ENCODE measurements at regions not wholly inside any gene's neighbourhood (a gene's known extent, or its start where the extent isn't known, plus 50 kb on each side); places are given as distances from the start of the nearest gene placed in this dataset.

- no peak for DNase-seq
These were observed 1287.7 kb upstream of the CDH6 start for GRCh38 chr5:29905626-29906353.

GRCh38 chr5:29902859-29903258, 1290.6 kb upstream of the CDH6 start:
- no peak for DNase-seq

DNA sequence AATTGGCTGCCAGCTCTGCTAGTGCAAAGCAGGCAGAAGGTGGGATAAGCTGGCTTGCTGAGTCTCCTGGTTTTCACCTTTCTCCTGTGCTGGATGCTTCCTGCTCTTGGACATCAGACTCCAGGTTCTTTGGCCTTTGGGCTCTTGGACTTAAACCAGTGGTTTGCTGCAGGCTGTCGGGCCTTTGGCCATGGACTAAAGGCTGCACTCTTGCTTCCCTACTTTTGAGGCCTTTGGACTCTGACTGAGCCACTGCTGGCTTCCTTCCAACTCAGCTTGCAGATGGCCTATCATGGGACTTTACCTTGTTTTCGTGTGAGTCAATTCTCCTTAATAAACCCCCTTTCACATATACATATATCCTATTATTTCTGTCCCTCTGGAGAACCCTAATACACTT, 1293.9 kb upstream of the CDH6 start:
- no peak for DNase-seq

DNA sequence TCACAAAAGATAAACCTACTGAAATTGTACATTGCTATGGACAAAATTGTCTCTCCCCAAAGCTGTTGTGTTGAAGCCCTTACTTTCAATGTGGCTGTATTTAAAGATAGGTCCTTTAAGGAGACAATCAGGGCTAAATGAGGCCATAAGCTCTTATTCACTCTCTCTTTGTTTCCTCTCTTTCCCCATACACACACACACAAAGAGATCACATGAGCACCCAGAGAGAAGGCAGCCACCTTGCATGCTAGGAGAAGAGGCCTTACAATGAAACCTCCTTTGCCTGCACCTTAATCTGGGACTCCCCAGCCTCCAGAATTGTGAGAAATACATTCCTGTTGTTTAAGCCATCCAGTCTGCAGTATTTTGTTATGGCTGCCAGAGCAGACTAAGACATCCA, 1295.6 kb upstream of the CDH6 start:
- DNase-seq, result no peak

GRCh38 chr5:29896646-29897045, 1296.8 kb upstream of the CDH6 start:
- no peak for DNase-seq

DNA sequence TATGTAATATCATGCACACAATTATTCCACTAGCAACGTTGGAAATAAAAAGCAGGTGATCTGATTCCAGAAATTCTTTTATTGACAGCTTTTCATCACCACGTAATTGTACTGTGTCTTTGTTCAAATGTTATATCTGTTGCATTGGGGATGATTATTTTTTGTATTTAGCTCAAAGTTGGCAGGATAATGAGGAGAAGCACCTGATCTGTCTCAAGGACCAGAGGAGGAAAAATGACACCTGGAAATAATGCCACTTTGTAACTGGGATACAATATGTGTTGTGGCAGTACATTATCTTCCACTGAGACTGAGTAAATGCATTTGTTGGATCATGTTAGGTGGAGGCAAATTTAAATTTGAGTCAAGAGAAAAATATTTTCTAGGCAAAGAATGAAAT, 1298.8 kb upstream of the CDH6 start:
- no peak for DNase-seq

- no peak for DNase-seq
These were observed 1304.4 kb upstream of the CDH6 start for GRCh38 chr5:29889051-29889450.

DNA sequence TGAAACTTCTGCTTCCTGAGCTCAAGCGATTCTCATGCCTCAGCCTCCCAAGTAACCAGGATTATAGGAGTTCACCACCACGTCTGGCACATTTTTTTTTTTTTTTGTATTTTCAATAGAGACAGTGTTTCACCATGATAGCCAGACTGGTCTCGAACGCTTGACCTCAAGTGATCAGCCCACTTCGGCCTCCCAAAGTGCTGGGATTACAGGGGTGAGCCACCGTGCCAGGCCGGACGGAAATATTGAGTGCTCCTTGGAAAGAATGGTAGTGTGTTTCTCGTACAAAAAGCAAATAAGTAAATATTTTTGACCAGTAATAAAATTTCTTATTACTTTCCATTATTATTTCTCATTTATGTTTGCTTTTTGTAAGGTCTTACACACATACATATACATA, 1307.9 kb upstream of the CDH6 start:
- DNase-seq, result no peak

DNA sequence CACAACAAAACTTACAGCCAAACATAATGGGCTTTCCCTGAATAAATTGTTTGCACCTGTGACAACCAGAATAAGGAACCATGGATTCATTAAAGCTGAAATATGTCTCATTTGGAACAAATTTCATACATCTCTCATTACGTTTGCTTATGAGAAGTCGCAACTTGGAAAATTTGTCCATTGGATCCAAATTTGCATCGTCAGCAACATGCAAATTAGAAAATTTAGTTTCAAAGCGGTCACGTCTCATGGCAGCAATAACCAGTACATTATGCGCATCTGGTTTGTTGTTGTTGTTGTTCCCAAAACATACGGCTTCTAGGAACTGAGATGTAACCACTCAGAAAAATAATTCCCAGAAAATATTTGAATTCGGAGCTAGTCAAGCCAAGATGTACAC, 1311.5 kb upstream of the CDH6 start:
- no peak for DNase-seq

- no peak for DNase-seq
These were observed 1314.1 kb upstream of the CDH6 start for GRCh38 chr5:29879401-29879800.

GRCh38 chr5:29878599-29878998, 1314.9 kb upstream of the CDH6 start:
- DNase-seq, result no peak

DNA sequence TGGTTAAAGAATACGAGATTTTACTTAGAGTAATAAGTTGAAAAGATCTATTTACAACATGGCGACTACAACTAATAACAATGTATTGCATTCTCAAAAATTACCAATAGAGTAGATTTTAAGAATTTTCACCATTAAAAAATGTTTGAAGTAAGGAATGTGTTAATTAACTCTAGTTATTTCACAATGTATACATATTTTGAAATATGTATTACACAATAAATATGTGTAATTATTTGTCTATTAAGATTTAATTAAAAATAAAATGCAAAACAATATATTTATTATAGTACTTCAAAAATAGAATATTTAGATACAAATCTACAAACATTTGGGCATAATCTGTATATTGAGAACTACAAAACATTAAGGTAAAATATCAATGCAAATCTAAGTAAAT, 1326.3 kb upstream of the CDH6 start:
- DNase-seq, result no peak

DNA sequence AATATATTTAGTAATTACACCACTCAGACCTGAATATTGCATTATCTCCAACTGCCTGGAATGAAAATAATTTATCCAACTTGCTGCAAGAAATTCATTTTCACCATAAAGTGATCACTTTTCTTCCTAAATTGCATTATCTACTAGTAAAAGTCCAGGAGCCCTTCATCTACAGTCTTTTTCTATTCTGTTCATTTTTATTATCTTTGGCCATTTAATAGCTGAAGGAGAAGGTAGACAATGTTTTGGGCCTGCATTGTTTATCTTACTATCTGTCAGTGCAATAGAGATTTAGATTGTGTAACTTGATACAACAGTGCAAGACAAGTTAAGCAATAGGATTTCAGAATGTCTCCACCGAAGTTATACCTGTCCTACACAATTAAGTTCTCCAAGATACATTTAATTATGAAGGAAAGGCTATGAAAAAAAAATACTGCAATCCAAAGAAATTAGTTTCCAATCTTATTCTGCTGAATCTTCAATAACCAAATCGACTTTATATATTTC, 1339.7 kb upstream of the CDH6 start:
- DNase-seq, result no peak

DNA sequence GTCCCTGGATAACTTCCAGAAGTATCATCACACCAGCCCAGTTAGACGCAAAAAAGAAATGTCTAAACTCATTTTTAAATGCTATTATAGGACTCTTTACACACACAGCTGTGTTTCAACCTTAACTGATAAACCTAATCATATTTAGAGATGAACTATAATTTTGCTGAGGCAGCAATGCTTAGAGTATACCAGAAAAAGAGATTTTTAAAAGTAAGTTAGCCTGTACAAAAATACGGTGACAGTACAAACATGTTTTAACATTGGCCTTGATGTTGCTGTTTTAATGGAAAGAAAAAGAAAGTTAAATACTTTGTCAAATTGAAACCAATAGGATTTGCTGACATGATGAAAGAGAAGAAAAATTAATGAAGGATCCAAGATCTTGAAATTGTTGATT, 1341.2 kb upstream of the CDH6 start:
- no peak for DNase-seq

DNA sequence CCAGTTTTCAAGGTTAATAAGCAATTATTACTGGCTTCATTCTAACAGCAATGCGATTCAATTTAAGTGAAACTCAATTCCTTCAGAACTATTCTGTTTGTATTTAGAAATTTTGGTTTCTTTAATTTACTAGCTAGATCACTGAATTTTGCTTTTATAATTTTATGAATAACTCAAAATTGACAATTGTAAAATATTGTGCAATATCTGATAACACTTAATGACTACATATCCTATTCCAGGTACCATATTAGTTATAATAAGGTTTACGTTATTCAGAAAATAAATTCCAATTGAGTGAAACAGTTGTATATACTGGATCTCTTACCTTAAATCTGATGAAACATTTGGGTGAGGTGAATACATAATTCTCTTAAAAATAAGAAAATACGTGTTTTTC, 1348.3 kb upstream of the CDH6 start:
- no peak for DNase-seq

GRCh38 chr5:29833394-29833793, 1360.1 kb upstream of the CDH6 start:
- no peak for DNase-seq

GRCh38 chr5:29822521-29822920, 1371.0 kb upstream of the CDH6 start:
- no peak for DNase-seq

DNA sequence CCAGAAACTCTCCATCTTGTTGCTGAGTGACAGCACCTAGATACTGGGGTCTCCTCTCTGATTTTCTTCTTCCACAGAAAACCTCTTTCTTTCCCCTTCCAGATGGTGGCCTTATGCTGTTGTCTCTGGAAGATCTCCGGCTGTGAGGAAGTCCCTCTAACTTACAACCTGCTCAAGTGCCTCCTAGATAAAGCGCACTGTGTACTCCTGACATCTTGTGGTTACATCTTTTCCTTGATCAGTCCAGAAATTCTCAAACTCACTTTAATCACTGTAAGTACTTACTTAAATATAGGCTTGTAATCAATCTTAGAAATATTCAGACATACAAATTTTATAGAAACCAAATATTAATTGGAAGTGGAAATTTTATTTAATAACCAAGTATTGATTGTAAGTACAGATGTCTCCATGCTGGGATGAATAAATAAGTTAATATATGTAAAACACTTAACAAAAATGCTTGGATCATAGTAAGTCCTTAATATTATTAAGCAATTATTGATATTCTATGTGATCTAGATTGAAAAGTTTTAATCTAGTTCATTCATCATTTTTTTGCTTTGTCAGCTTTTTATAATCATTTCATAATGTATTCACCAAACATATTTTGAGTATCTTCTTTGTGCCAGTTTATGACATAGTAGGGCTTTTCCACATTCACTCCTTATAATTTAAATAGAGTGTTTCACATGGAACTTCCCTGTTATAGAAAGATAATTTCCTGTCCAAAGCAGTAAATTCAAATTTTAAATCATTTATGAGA, 1381.4 kb upstream of the CDH6 start:
- no peak for DNase-seq

- no peak for DNase-seq
These were observed 1387.7 kb upstream of the CDH6 start for GRCh38 chr5:29805804-29806203.

- no peak for DNase-seq
These were observed 1392.7 kb upstream of the CDH6 start for GRCh38 chr5:29800752-29801151.

- DNase-seq, result no peak
These were observed 1397.5 kb upstream of the CDH6 start for GRCh38 chr5:29796013-29796412.

GRCh38 chr5:29795096-29795652, 1398.3 kb upstream of the CDH6 start:
- no peak for DNase-seq

DNA sequence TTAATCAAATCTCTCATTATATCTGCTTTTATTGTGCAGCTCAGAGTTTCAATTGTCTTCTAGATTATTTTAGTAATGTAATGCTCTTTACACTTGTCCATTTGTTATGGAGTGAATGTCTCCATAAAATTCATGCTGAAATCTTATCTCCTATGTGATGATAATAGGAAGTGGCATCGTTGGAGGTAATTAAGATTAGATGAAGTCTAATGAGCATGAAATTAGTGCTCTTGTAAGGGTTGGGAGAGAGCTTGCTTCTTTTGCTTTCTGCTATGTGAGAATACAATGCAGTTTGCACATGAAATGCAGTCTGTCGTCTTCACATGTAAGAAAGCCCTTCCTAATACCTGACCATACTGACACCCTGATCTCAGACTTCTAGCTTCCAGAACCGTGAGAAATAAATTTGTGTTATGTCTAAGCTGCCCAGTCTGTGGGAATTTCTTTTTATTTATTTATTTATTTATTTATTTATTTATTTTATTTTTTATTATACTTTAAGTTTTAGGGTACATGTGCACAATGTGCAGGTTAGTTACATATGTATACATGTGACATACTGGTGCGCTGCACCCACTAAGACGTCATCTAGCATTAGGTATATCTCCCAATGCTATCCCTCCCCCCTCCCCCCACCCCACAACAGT, 1399.2 kb upstream of the CDH6 start:
- no peak for DNase-seq

DNA sequence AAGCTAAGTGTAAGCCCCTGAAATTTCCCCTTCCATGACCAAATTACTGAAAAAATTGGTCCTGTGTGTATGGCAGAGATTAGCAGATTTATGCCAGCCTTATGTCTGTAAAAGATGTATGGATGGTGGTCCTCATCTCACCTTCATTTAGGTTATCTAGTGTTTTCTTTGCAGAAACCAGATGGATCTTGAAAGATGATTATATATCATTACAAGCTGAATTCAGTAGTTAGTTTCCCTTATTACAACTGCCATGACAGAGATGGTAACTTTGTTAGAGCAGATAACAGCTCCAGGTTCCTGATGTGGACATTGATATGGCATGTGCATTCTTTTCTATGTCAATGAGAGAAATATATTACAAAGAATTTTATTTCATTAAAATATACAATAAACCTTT, 1403.2 kb upstream of the CDH6 start:
- DNase-seq, result no peak

Measured in DMS 273 treated with DMSO at 0.1 percent for 48 hours (cell line).